Naive thymus-derived CD8-positive, alpha-beta T cell (primary cell): ENCODE measurements at regions not wholly inside any gene's neighbourhood (a gene's known extent, or its start where the extent isn't known, plus 50 kb on each side); places are given as distances from the start of the nearest gene placed in this dataset.

Source experiments
- ATAC-seq, 2 donors: fragments of 150-1000 bp; cut with Tn5 transposase in 1 of 2; sonication (Bioruptor Pico), chemical (Tn5 transposase) in 1 of 2; 1 replicate in 1 of 2; 2 replicates in 1 of 2; pipeline ENCODE4 v1.10.0; 2021; ENCODE audit warnings: mild to moderate bottlenecking in 2 of 2, moderate library complexity in 2 of 2
- POLR2A ChIA-PET: fragments of 350-600 bp; sonication (Branson Sonifier 250); formaldehyde crosslinking; loops from one replicate; lab custom pipeline; 2021; ENCODE audit warnings: antibody characterized with exemption; lab: Charles Lee
- DNase-seq, 10 donors: peaks; one replicate each; pipeline versions ENCODE4 v3.0.0 to v3.0.0-alpha.2; 2020 to 2022
- H3K27ac Mint-ChIP-seq, 10 donors: one replicate each; pipeline ENCODE4 v1.8.0; 2020 to 2022; ENCODE audit warnings: mild to moderate bottlenecking in 10 of 10, mixed read lengths in 10 of 10, moderate library complexity in 4 of 10, inconsistent platforms in 1 of 10
- H3K27me3 Mint-ChIP-seq, 5 donors: one replicate each; pipeline ENCODE4 v1.8.0; 2021 to 2022; ENCODE audit warnings: mixed read lengths in 5 of 5
- H3K36me3 Mint-ChIP-seq, 3 donors: one replicate each; pipeline ENCODE4 v1.8.0; 2020 to 2022; ENCODE audit warnings: mixed read lengths in 3 of 3, mild to moderate bottlenecking in 2 of 3, inconsistent platforms in 1 of 3
- H3K4me1 Mint-ChIP-seq, 4 donors: one replicate each; pipeline ENCODE4 v1.8.0; 2021 to 2022; ENCODE audit warnings: mixed read lengths in 4 of 4
- H3K4me3 Mint-ChIP-seq, 10 donors: one replicate each; pipeline ENCODE4 v1.8.0; 2020 to 2022; ENCODE audit warnings: mild to moderate bottlenecking in 10 of 10, mixed read lengths in 10 of 10, moderate library complexity in 6 of 10, inconsistent platforms in 1 of 10
- H3K9me3 Mint-ChIP-seq, 9 donors: one replicate each; pipeline ENCODE4 v1.8.0; 2020 to 2022; ENCODE audit warnings: mixed read lengths in 9 of 9, mild to moderate bottlenecking in 3 of 9, inconsistent platforms in 1 of 9, moderate library complexity in 1 of 9

GRCh38 chr9:118423721-118424120 is 719.5 kb downstream of the TLR4 start:
- Mint-ChIP-seq H3K4me3 (no peak overlapping the region), H3K36me3 (no peaks in the 10 kb centered on the region), H3K27ac (no peak overlapping the region), H3K9me3 (peaks cover 0 to 8% (median 0%) of the 10 kb centered on the region in 9 donors), H3K4me1 (no peaks in the 10 kb centered on the region), H3K27me3 (no peaks in the 10 kb centered on the region)
- DNase-seq (no peak), ATAC-seq (no peak)
- POLR2A ChIA-PET, result no interaction called here

DNA sequence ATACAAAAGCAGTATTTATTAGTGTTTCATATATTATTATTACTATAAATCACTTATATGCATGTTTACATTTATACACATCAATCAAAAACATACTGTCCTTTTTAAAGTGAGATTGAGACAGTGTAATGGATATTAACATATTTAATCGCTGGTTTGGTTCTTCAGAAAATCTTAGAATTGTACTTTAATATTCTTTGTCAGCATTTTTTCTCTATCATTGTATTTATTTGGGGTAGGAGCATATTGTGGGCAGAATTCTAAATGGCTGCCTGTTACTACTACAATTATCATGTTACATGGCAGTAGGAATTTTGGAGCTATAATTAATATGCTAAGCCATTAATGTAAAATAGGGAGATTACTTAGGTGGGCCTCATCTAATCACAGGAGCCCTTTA is 722.6 kb downstream of the TLR4 start:
- H3K36me3 Mint-ChIP-seq, result no peaks in the 10 kb centered on the region
- ATAC-seq, result no peak

DNA sequence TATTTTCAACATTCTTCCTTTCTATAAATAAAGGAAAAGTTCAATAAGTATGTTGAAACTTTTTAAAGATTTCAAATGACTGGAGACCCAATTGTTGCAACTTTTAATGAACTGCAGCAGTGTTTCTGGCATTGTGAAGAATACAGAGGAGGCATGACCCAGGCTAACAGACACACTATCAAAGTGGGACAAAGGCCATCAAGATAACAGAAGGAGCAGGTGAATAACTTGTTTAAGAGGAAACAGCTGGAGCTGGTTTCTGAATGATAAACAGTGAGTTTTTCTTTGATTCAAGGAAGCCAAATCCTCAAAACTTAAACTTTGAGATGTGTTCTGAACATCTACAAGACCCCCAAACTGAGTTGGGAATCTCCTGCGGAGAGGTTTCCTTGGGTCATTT is 734.6 kb downstream of the TLR4 start:
- Mint-ChIP-seq H3K9me3 (peaks cover 0 to 1% (median 0%) of the 10 kb centered on the region in 9 donors), H3K27me3 (peaks cover 0 to 1% (median 0%) of the 10 kb centered on the region in 5 donors), H3K27ac (no peak overlapping the region), H3K4me3 (no peak overlapping the region), H3K4me1 (no peaks in the 10 kb centered on the region), H3K36me3 (no peaks in the 10 kb centered on the region)
- POLR2A ChIA-PET, result no interaction called here
- ATAC-seq (no peak), DNase-seq (no peak)

More for the DNA sequence above, 722.6 kb downstream of the TLR4 start:
- DNase-seq, result no peak
- Mint-ChIP-seq H3K4me1 (no peaks in the 10 kb centered on the region), H3K27ac (no peak overlapping the region), H3K9me3 (peaks cover 0 to 9% (median 0%) of the 10 kb centered on the region in 9 donors), H3K27me3 (no peaks in the 10 kb centered on the region), H3K4me3 (no peak overlapping the region)
- POLR2A ChIA-PET, result no interaction called here

- H3K27me3 Mint-ChIP-seq, result peaks cover 0 to 1% (median 0%) of the 10 kb centered on the region in 5 donors
- DNase-seq (no peak), ATAC-seq (no peak)
- no peaks in the 10 kb centered on the region for H3K4me1 Mint-ChIP-seq
- POLR2A ChIA-PET, result no interaction called here
- no peak overlapping the region for H3K4me3 Mint-ChIP-seq
- H3K36me3 Mint-ChIP-seq, result no peaks in the 10 kb centered on the region
- H3K27ac Mint-ChIP-seq, result no peak overlapping the region
- peaks cover 0 to 1% (median 0%) of the 10 kb centered on the region in 9 donors for H3K9me3 Mint-ChIP-seq
Observed at GRCh38 chr9:118439441-118439840, 735.2 kb downstream of the TLR4 start.

DNA sequence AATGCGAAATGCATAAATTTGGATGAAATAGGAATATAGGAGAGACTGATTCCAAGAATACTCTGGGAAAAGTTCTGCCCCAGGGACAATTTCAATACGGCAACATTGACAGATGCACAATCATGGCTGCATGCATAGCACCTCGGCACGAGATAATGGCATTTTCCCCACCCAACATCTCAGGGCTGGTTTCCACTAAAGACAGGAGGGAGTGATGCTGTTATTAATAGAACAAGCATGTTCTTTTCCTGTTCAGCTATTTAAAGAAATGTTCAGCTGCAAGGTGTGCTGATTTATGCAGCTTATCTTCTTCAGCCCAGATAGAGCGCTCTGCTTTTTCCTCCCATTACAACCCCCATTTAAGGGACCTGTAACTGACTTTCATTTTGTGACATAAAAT is 740.2 kb downstream of the TLR4 start:
- H3K9me3 Mint-ChIP-seq, result peaks cover 0 to 2% (median 0%) of the 10 kb centered on the region in 9 donors
- peaks cover 0 to 5% (median 0%) of the 10 kb centered on the region in 5 donors for H3K27me3 Mint-ChIP-seq
- H3K36me3 Mint-ChIP-seq, result no peaks in the 10 kb centered on the region

DNA sequence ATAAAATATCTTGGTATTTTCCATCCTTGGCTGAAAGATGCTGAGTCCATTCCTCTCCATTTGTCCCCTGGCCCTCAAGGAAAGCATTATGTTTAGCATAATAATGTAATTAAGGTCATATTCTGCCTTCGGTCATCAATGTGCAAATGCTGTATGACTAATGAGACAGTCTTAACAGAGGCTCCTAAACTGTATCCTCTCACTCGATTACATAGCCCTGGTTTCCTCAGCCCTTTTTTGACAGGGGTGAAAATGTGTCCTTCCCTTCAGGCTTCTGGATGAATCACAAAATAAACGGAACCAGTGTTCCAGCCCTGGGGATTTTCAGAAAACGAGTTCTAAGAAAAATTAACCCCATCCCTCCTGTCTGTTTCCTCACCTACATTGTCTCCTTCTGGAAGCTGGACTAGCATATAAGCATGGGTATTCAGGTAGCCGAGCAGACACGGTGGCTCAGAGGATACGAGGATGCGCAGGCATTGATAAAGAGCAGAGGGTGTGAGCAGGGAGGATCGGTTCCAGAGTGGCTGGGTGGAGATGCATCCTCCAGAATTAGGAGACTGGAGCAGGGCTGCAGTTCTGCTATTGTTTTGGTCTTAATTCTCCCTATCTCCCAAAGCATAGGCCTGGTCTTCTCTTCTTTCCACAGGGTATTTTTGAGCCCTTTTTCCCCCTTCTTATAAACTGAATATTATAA is 742.9 kb downstream of the TLR4 start:
- no peak for DNase-seq
- Mint-ChIP-seq H3K27ac (no peak overlapping the region), H3K4me3 (no peak overlapping the region), H3K27me3 (peaks cover 0 to 5% (median 0%) of the 10 kb centered on the region in 5 donors), H3K9me3 (peaks cover 0 to 2% (median 0%) of the 10 kb centered on the region in 9 donors), H3K4me1 (no peaks in the 10 kb centered on the region), H3K36me3 (no peaks in the 10 kb centered on the region)
- ATAC-seq, result no peak
- POLR2A ChIA-PET, result no interaction called here

More for the DNA sequence above, 740.2 kb downstream of the TLR4 start:
- DNase-seq (no peak), ATAC-seq (no peak)
- POLR2A ChIA-PET, result no interaction called here
- Mint-ChIP-seq H3K27ac (no peak overlapping the region), H3K4me1 (no peaks in the 10 kb centered on the region), H3K4me3 (no peak overlapping the region)

- POLR2A ChIA-PET, result no interaction called here
- H3K27ac Mint-ChIP-seq, result no peak overlapping the region
- no peaks in the 10 kb centered on the region for H3K36me3 Mint-ChIP-seq
- peaks cover 0 to 5% (median 0%) of the 10 kb centered on the region in 5 donors for H3K27me3 Mint-ChIP-seq
- DNase-seq (no peak), ATAC-seq (no peak)
- H3K4me1 Mint-ChIP-seq, result no peaks in the 10 kb centered on the region
- H3K9me3 Mint-ChIP-seq, result peaks cover 0 to 4% (median 0%) of the 10 kb centered on the region in 9 donors
- no peak overlapping the region for H3K4me3 Mint-ChIP-seq
Observed at GRCh38 chr9:118449554-118449953, 745.4 kb downstream of the TLR4 start.

- H3K27me3 Mint-ChIP-seq, result no peaks in the 10 kb centered on the region
- DNase-seq (no peak), ATAC-seq (no peak)
- H3K27ac Mint-ChIP-seq, result no peak overlapping the region
- no peak overlapping the region for H3K4me3 Mint-ChIP-seq
- H3K9me3 Mint-ChIP-seq, result peaks cover 0 to 10% (median 0%) of the 10 kb centered on the region in 9 donors
- POLR2A ChIA-PET, result no interaction called here
- no peaks in the 10 kb centered on the region for H3K36me3 Mint-ChIP-seq
- no peaks in the 10 kb centered on the region for H3K4me1 Mint-ChIP-seq
Observed at GRCh38 chr9:118455259-118455658, 751.1 kb downstream of the TLR4 start.

GRCh38 chr9:118455788-118456187 is 751.6 kb downstream of the TLR4 start:
- Mint-ChIP-seq H3K4me1 (no peaks in the 10 kb centered on the region), H3K27me3 (no peaks in the 10 kb centered on the region), H3K4me3 (no peak overlapping the region), H3K9me3 (peaks cover 0 to 10% (median 0%) of the 10 kb centered on the region in 9 donors), H3K36me3 (no peaks in the 10 kb centered on the region), H3K27ac (no peak overlapping the region)
- no peak for ATAC-seq
- no peak for DNase-seq
- POLR2A ChIA-PET, result no interaction called here

GRCh38 chr9:118457171-118458000 is 753.2 kb downstream of the TLR4 start:
- Mint-ChIP-seq H3K4me3 (no peak overlapping the region), H3K36me3 (no peaks in the 10 kb centered on the region), H3K27ac (no peak overlapping the region), H3K27me3 (no peaks in the 10 kb centered on the region), H3K4me1 (no peaks in the 10 kb centered on the region), H3K9me3 (peaks cover 0 to 10% (median 0%) of the 10 kb centered on the region in 9 donors)
- POLR2A ChIA-PET, result no interaction called here
- ATAC-seq (no peak), DNase-seq (no peak)

DNA sequence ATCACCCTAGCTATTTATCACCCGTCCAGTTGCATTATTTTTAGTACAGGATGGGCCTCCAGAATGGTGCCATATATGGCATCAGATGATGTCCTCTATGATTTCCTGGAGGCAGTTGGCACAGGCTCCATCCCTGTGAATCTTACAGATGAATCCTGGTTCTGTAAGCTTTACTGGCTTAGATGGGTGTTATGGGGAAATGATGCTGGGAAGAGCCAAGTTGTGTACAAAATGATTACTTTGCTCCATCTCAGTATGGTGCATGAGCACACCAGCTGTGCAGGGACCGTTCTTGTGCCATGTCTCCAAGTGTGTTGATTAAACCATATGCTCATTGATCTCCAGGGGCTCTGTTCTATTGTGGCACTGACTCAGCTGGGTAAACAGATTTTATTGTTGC is 755.7 kb downstream of the TLR4 start:
- H3K9me3 Mint-ChIP-seq, result peaks cover 0 to 10% (median 0%) of the 10 kb centered on the region in 9 donors
- no peak overlapping the region for H3K27ac Mint-ChIP-seq
- DNase-seq, result no peak
- no peak for ATAC-seq
- no peak overlapping the region for H3K4me3 Mint-ChIP-seq
- POLR2A ChIA-PET, result no interaction called here
- H3K36me3 Mint-ChIP-seq, result no peaks in the 10 kb centered on the region
- no peaks in the 10 kb centered on the region for H3K4me1 Mint-ChIP-seq
- no peaks in the 10 kb centered on the region for H3K27me3 Mint-ChIP-seq

GRCh38 chr9:118463419-118463818 is 759.2 kb downstream of the TLR4 start:
- H3K27ac Mint-ChIP-seq, result no peak overlapping the region
- H3K27me3 Mint-ChIP-seq, result no peaks in the 10 kb centered on the region
- no peak for DNase-seq
- peaks cover 0 to 7% (median 0%) of the 10 kb centered on the region in 9 donors for H3K9me3 Mint-ChIP-seq
- H3K4me1 Mint-ChIP-seq, result no peaks in the 10 kb centered on the region
- no peaks in the 10 kb centered on the region for H3K36me3 Mint-ChIP-seq
- ATAC-seq, result no peak
- POLR2A ChIA-PET, result no interaction called here
- no peak overlapping the region for H3K4me3 Mint-ChIP-seq

DNA sequence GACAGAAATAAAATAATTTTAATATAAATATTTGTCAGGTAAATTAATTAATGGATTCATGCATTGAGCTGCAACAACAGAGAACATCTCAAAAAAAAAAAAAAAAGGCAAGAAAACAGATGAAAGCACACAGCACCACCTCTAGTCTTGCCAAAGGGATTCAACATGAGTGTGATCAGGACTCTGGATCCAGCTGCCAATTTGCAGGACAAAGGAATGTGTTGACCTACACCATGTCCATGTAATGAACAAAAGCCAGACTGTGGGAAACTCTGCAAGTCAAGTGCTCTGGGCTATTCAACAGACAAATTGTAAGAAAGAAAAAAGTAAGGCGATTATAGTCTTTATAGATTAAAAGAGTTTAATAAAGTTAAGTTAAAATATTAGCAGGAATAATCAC is 769.3 kb downstream of the TLR4 start:
- Mint-ChIP-seq H3K36me3 (no peaks in the 10 kb centered on the region), H3K4me1 (no peaks in the 10 kb centered on the region), H3K27ac (no peak overlapping the region), H3K4me3 (no peak overlapping the region), H3K27me3 (no peaks in the 10 kb centered on the region), H3K9me3 (peaks cover 0 to 19% (median 1%) of the 10 kb centered on the region in 9 donors)
- DNase-seq (no peak), ATAC-seq (no peak)
- POLR2A ChIA-PET, result no interaction called here
